GM12878 (cell line): ENCODE measurements at regions not wholly inside any gene's neighbourhood (a gene's known extent, or its start where the extent isn't known, plus 50 kb on each side); places are given as distances from the start of the nearest gene placed in this dataset.

Experiments
- ATAC-seq: fragments of 200-7000 bp; cut with Tn5 transposase; 3 replicates; pipeline ENCODE4 v1.9.1; 2020; ENCODE audit warnings: mild to moderate bottlenecking, moderate library complexity
- BruUV-seq: library from RNA; stranded (reverse); fragments of 400-500 nt; replicated peaks from 2 replicates; lab custom pipeline; 2021; lab: Mats Ljungman, UMichigan
- CTCF ChIA-PET: fragments of 300-600 bp; sonication (Branson Sonifier 250); formaldehyde crosslinking; extraction: SDS; loops from one replicate; lab custom pipeline; 2021; ENCODE audit warnings: inconsistent platforms; lab: Yijun Ruan, JAX
- POLR2A ChIA-PET: fragments of 350-600 bp; formaldehyde crosslinking; extraction: SDS; loops from one replicate; lab custom pipeline; 2021; ENCODE audit warnings: inconsistent platforms; lab: Charles Lee
- RAD21 ChIA-PET: fragments of 300-600 bp; sonication (Branson Sonifier 250); formaldehyde crosslinking; loops from one replicate; lab custom pipeline; 2023; ENCODE audit warnings: antibody characterized with exemption; ENCODE audit not compliant: unreplicated experiment; lab: Charles Lee
- SMC1A ChIA-PET: fragments of 300-600 bp; sonication (Branson Sonifier 250); formaldehyde crosslinking; loops from one replicate; lab custom pipeline; 2023; ENCODE audit not compliant: unreplicated experiment, uncharacterized antibody; lab: Charles Lee
- DNase-seq: peaks from one replicate; pipeline ENCODE4 v3.0.0-alpha.2; 2011; ENCODE audit warnings: low read depth, low spot score
- FAIRE-seq: peaks from 3 replicates; lab custom pipeline; 2011; peaks lifted over from hg19 to GRCh38; lab: Jason Lieb, UNC
- H2AFZ ChIP-seq: 2 replicates; pipeline ENCODE4 v1.6.0; 2011; ENCODE audit warnings: low read depth, low read length, control low read depth; ENCODE audit not compliant: control insufficient read depth
- H3K27ac ChIP-seq: 2 replicates; pipeline ENCODE4 v1.5.1; 2011; ENCODE audit warnings: control low read depth; ENCODE audit not compliant: control insufficient read depth, insufficient read depth
- H3K27me3 ChIP-seq, 2 experiments: replicated peaks in 1 of 2; 2 replicates each; pipeline versions ENCODE4 v1.6.0 to v1.6.1; 2011; ENCODE audit warnings: low read length in 1 of 2; ENCODE audit not compliant: control insufficient read depth in 2 of 2, insufficient read depth in 2 of 2
- H3K36me3 ChIP-seq, 2 experiments: 2 replicates each; pipeline ENCODE4 v1.5.1; 2011; ENCODE audit warnings: low read length in 1 of 2; ENCODE audit not compliant: control insufficient read depth in 2 of 2, insufficient read depth in 2 of 2
- H3K4me1 ChIP-seq: 2 replicates; pipeline ENCODE4 v1.6.1; 2011; ENCODE audit warnings: mild to moderate bottlenecking, low read length, moderate library complexity, mixed read lengths; ENCODE audit not compliant: control insufficient read depth, insufficient read depth
- H3K4me2 ChIP-seq: 2 replicates; pipeline ENCODE4 v1.6.0; 2011; ENCODE audit warnings: control low read depth; ENCODE audit not compliant: control insufficient read depth, insufficient read depth
- H3K4me3 ChIP-seq: fragments of 200-600 bp; sonication (generic); 2 replicates; pipeline ENCODE4 v1.5.1; 2016
- H3K79me2 ChIP-seq: 2 replicates; pipeline ENCODE4 v1.6.0; 2011; ENCODE audit warnings: low read length; ENCODE audit not compliant: control insufficient read depth, insufficient read depth
- H3K9ac ChIP-seq: 2 replicates; pipeline ENCODE4 v1.8.0; 2011; ENCODE audit warnings: low read length, control low read depth, mixed read lengths; ENCODE audit not compliant: control insufficient read depth, insufficient read depth
- H3K9me3 ChIP-seq: replicated peaks from 3 replicates; pipeline ENCODE4 v1.5.1; 2011; ENCODE audit warnings: mild to moderate bottlenecking, low read length; ENCODE audit not compliant: control insufficient read depth, insufficient read depth
- H4K20me1 ChIP-seq: 2 replicates; pipeline ENCODE4 v1.6.0; 2011; ENCODE audit not compliant: control insufficient read depth, insufficient read depth
- LARP7 ChIP-seq: fragments of 450-650 bp; IDR thresholded peaks from 2 replicates; pipeline ENCODE4 v1.6.1; 2017; ENCODE audit warnings: mild to moderate bottlenecking
- PML ChIP-seq: IDR thresholded peaks from 2 replicates; pipeline ENCODE4 v1.6.1; 2012; ENCODE audit warnings: low read length, inconsistent platforms
- SPI1 ChIP-seq: IDR thresholded peaks from 2 replicates; pipeline ENCODE4 v1.6.1; 2011; ENCODE audit warnings: low read depth, mild to moderate bottlenecking, low read length, moderate library complexity, borderline replicate concordance; ENCODE audit not compliant: insufficient read depth
- WGBS: methylation state at CpG from one replicate; pipeline ENCODE4 v1.1.6; 2016; ENCODE audit warnings: low lambda C conversion rate; ENCODE audit not compliant: insufficient replicate concordance, insufficient coverage; ENCODE audit errors: missing lambda C conversion rate; 5-methylcytosine and 5-hydroxymethylcytosine counted together
- in situ Hi-C: fragments of 300-500 bp; cut with MboI; formaldehyde crosslinking; loops from 9 replicates; pipeline ENCODE4 v1.14.3; 2018; ENCODE audit warnings: mixed read lengths
- intact Hi-C: fragments of 100-400 bp; cut with micrococcal nuclease; formaldehyde crosslinking; loops from one replicate; pipeline ENCODE4 v1.14.2; 2022; ENCODE audit not compliant: unreplicated experiment
- TF ChIP-seq, protein P1 (sequence below): IDR thresholded peaks from 2 replicates; pipeline ENCODE4 v1.6.1; 2011; ENCODE audit warnings: borderline replicate concordance, low read depth, mild to moderate bottlenecking, moderate library complexity, low read length; ENCODE audit not compliant: insufficient read depth, poor library complexity, severe bottlenecking

DNA sequence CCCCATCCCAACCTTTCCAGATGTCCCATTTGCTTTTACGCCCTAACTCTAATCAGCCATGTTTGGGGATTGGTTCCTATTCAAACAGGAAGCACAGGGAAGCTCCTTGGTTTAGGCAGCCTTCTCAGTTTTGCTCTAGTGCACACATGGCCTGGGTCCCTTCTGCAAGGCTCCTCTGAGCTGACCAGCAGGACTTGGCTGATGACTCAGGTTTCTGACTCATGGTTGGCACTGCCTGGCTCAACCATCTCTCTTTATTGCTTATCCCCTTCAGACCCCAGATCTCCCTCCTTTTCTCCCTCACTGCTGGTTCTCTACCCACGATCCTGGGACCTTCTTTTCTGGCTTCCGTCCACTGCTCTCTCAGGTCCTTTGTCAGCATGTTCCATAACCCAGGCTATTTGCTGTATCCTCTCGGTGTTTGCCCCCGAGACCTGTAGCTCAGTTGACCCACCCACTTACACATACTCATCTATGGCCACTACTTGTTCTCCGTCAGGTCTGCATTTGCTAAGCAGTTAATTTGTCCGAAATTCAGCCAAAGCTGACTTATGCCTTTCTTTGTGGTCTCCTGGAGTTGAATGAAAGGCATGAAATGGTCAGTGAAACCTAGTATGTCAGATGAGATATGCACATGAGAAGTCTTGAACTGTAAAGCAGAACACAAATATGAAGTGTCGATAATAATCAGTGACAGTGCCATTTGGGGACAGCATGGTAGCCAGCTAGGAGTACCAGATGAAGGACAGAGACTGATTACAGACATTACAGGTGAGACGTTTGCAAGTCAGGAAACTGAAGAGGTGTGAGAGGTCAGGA, 323.5 kb upstream of the ROPN1 start:
- RAD21 ChIA-PET, result interaction anchor here (2.0 kb wide), 1 partner anchor 16 kb away, joined by 5 read pairs; no protein-coding TSS in a partner anchor

DNA sequence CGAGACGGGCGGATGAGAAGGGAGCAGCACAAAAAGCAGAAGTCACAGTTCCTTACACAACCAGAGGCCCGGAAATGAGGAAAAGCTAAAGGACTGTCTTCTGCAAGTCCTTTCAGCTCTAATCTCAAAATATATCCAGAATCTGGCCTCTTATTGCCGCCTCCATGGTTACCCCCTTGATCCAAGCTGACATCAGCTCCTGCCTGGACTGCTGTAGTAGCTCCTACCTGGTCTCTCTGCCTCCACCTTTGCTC, 324.0 kb upstream of the ROPN1 start:
- ChIA-PET POLR2A (no interaction called here), SMC1A (no interaction called here), RAD21 (interaction anchor here (2.0 kb wide), 1 partner anchor 16 kb away, joined by 5 read pairs; no protein-coding TSS in a partner anchor), CTCF (no interaction called here)
- Histone ChIP-seq H2AFZ (no peak overlapping the region), H3K27ac (no peak overlapping the region), H3K4me1 (no peaks in the 10 kb centered on the region), H3K36me3 (no peaks in the 10 kb centered on the region), H3K79me2 (no peaks in the 10 kb centered on the region), H3K9ac (no peak overlapping the region), H3K4me3 (no peak overlapping the region), H3K27me3 (0 out of 4 replicates have a peak, but pooled peaks cover 0 to 1% of the 10 kb centered on the region in 2 experiments), H3K9me3 (no peaks in the 10 kb centered on the region), H3K4me2 (no peak overlapping the region), H4K20me1 (no peaks in the 10 kb centered on the region)
- FAIRE-seq (no peak), DNase-seq (no peak), ATAC-seq (no peak)
- BruUV-seq, result no TSS peak
- TF ChIP-seq SPI1 (peak; percentile 52; the same call in 1 of the 2 replicates), PML (no peak)
- in situ Hi-C loops, result no loop called here
- intact Hi-C loops, result no loop called here
- WGBS, result 14% methylated on average over 5 of the region's 5 CpGs

More for the DNA sequence above, 323.5 kb upstream of the ROPN1 start:
- ChIA-PET SMC1A (no interaction called here), POLR2A (interaction anchor here (0.6 kb wide), 1 partner anchor 267 kb away, joined by 7 read pairs; no protein-coding TSS in a partner anchor), CTCF (no interaction called here)
- no peaks in the 10 kb centered on the region for H3K79me2 ChIP-seq
- no peaks in the 10 kb centered on the region for H3K9me3 ChIP-seq
- no peak overlapping the region for H3K4me2 ChIP-seq
- H4K20me1 ChIP-seq, result no peaks in the 10 kb centered on the region
- no peaks in the 10 kb centered on the region for H3K36me3 ChIP-seq
- H3K9ac ChIP-seq, result no peak overlapping the region
- intact Hi-C loops (no loop called here), in situ Hi-C loops (no loop called here)
- H3K4me1 ChIP-seq, result no peaks in the 10 kb centered on the region
- no peak for ATAC-seq
- 0 out of 4 replicates have a peak, but pooled peaks cover 0 to 1% of the 10 kb centered on the region in 2 experiments for H3K27me3 ChIP-seq
- WGBS, result 49% methylated on average over 8 of the region's 9 CpGs
- H2AFZ ChIP-seq, result no peak overlapping the region
- no peak for DNase-seq
- H3K27ac ChIP-seq, result no peak overlapping the region
- no TSS peak for BruUV-seq
- FAIRE-seq, result no peak
- H3K4me3 ChIP-seq, result no peak overlapping the region
- no peak for TF ChIP-seq LARP7
- TF ChIP-seq, protein P1, sequence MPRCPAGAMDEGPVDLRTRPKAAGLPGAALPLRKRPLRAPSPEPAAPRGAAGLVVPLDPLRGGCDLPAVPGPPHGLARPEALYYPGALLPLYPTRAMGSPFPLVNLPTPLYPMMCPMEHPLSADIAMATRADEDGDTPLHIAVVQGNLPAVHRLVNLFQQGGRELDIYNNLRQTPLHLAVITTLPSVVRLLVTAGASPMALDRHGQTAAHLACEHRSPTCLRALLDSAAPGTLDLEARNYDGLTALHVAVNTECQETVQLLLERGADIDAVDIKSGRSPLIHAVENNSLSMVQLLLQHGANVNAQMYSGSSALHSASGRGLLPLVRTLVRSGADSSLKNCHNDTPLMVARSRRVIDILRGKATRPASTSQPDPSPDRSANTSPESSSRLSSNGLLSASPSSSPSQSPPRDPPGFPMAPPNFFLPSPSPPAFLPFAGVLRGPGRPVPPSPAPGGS, result peak; percentile 38
- TF ChIP-seq, all 136 proteins: peak for 1
